AG08395 (cell line): ENCODE measurements at regions not wholly inside any gene's neighbourhood (a gene's known extent, or its start where the extent isn't known, plus 50 kb on each side); places are given as distances from the start of the nearest gene placed in this dataset.
"Not testable (repeated sequence)": the region's sequence is repeated elsewhere in the genome, so short reads cannot be mapped to it uniquely, and the experiment has no call there.

Experiments
- DNase-seq: peaks from one replicate; pipeline ENCODE4 v3.0.0; 2012; ENCODE audit warnings: mixed read lengths, low spot score

DNA sequence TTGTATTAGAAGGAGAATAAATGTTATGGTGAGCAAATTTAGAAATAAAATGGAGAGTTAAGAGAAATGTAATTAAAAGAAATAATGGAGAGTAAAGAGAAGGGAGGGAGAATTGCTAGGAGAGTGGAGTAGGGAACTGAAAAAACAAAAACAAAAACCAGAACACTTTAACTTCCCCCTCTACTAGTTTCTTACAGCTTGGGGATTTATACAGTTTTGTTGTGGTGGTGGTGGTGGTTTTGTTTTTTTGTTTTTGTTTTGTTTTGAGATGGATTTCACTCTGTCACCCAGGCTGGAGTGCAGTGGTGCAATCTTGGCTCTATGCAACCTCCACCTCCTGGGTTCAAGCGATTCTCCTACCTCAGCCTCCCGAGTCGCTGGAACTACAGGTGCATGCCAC is 322.4 kb downstream of the TMEM167A start:
- no peak for DNase-seq

DNA sequence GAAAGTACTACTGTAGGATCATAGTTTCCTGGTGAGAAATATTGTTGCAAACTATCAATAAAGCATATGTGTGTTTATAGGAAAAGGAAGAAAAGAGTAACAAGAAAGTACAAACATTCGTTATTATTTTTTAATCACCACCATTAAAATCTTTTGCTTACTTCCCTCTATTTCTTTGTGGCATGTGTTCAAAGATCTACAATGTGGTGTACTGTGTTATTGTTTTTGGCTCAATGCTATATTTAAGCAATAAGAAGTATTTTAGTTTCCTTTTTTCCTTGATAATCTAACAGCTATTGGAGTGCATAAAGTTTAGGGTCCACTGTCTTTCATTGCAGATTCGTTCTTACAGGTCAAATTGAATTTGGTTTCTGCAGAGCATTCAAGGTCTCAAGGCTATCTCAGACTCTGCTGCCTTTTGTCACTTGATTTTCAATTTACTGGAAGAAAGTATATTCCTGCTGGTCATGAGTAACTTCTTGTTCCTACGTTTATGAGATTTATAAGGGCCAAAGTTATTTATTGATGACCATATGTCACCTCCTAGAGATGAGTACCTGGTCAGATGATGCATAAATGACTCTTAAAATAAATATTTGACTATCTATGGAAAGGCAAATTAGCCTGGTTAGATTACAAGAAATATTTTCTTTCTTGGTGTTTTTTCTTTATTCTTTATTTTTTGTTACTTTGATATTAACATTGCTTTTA is 323.0 kb downstream of the TMEM167A start:
- no peak for DNase-seq

DNA sequence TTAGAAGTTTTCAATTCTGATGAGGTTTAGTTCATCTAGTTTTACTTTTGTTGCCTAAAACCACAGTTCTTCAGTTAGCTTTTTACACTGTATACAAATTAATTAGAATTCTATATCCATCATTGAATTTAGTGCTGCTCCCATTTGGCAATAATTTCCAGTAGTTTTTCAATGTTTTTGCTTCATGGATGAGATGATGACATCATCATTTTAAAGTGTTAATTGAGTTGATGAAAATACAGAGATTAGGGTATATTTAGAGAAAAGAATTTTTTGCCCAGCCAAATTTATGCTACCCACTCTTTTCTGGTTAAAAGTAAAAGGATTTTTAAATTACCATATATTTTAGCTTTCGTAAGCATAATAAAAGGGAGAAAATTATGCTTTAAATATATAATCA is 323.8 kb downstream of the TMEM167A start:
- no peak for DNase-seq

DNA sequence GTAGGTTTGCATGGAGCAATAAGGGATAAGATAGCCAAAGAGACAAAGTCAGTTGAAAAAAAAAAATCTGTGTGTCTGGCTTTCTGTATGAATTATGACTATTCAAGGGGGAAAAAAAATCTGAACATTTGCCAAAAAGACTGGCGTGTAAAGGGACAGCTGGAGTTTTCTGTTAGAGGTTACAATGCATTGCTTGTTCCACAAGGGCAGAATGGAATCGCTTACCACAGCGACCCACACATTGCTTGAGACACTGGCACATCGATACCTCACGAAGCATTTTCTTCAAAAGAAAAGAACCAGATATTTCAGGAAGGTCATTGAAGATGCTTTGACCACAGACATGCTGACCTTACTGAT is 327.8 kb downstream of the TMEM167A start:
- no peak for DNase-seq

DNA sequence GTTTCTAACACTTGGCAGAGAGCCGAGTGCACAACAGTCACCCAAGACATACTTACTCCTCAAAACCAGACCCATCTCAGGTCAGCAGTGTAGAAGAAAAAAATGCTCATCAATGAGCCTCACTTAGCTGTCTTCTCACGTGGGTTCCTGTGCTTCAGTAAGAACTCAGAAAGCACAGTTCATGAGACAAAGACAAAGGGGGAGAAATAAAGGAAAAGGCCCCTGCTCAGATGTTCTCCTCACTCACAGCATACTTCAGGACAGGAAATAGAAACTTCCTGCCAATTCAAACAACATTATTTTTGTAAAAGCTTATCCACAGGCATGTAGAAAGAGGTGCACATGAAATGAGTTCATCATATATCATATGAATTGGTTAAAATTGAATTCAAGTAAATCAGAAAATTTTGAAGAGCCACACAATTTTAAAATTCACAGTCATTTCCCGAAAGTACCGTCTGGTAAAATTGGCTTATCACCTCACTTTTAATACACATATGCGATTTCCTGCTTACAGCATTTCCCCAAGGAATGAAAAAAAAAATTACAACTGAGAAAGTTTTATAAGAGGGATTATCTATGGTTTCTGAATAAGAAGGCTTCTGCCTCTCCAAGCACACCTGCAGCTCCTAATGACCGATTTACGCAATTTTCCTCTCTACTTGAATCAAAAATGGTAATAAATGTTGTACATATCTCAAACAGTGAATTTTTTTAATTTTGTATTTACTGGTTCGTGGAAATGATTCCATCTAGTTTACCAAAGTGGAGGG is 328.3 kb downstream of the TMEM167A start:
- DNase-seq: no peak

DNA sequence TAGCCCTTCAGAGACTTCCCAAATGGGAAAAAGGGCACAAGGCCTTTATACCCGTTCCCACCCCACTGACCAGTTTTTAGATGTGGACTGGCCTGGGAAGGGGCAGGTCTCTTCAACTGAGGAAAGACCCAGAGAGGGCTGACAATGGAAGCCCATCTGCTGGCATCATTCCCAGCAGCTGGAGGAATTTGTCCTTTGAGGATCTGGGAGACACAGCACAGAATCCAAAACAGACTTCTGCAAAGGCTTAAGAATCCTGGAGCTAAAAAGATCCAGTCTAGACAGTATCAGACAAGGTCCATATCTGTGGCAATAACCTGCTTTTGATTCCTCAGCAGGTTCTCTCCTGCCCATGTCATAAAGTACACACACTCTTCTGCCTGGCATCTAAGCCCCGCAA is 329.2 kb downstream of the TMEM167A start:
- DNase-seq: no peak

DNA sequence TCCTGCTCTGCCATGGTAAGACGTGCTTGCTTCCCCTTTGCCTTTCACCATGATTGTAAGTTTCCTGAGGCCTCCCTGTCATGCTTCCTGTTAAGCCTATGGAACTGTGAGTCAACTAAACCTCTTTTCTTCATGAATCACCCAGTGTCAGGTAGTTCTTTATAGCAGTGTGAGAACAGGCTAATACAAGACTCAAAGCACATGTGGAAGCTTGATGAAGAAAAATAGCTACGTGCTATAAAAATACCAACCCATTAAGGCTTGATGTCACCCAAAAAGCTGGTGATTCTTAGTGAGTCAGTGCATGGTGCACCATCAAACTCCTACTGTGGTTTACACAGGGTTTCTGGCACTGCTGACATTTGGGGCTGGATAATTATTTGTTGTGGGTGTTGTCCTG is 332.2 kb downstream of the TMEM167A start:
- no peak for DNase-seq

DNA sequence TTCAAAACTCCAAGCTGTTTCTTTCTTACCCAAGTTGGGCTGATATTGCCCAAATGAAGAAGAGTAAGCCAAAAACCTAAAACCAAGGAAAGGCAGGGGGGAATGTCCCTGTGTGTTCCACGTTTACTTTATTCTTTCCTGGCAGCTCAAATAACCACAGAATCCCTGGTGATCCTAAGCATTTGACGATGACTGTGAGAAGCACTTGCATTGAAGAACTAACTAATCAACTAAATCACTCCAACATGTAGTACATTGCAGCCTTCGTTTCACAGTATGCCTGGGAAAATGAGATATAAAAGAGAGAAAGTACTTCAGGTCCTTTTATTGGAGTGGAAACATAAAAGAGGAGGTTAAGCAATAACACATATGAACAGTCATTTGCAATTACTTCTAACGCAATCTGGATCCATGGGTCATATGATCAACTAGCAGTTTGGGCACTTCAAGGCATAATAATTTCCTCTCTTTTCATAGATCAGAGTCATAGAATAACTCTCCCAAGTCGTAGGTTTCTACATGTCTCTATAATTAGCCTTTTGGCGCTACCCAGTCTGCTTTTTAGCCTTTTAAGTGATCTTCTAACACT is 338.4 kb downstream of the TMEM167A start:
- DNase-seq: no peak

DNA sequence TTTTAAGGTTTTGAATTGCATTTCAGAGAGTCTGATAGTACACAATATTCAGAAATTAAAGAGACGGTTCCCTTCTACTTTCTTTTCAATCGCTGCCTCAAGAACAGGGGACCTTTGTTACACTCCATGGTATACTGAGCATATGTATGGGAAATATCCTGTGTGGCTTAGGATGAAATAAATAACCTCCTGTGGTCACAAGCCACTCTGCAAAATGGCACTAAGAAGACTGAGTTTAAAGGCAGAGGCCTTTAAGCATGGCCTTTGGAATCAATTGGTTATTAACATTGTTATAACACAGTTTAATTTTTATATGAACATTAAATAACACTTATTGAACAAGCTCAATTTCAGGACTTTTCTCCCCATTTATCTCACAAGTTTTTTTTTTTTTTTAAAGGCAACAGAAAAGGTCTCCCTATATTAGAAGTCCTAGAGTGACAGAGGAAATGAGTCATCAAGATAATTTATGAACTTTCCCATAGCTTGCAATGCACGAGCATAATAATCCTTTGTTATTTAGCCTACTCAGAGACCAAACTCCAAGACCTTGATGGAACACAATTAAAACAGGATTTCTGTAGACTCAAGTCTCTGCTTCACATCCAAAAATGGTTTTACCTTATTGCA is 341.9 kb downstream of the TMEM167A start:
- DNase-seq: no peak

DNA sequence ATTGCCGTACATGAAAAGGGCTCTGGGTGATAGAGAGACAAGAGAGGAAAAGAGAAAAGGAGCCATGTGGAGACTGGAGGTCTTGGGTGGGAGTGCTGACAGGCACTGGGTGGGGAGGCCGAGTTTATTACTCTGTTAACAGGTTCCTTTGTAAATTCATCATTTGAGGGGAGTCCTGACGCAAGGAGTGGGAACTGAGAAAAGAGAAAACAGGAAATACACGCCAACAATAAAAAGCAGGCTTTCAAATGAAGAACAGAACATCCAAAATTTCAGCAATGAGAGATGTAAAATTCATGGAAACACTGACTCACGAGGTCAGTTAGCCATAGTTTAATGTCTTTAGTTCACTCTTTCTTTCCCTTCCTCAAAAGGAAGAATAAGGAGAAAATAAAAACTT is 342.8 kb downstream of the TMEM167A start:
- DNase-seq: no peak

DNA sequence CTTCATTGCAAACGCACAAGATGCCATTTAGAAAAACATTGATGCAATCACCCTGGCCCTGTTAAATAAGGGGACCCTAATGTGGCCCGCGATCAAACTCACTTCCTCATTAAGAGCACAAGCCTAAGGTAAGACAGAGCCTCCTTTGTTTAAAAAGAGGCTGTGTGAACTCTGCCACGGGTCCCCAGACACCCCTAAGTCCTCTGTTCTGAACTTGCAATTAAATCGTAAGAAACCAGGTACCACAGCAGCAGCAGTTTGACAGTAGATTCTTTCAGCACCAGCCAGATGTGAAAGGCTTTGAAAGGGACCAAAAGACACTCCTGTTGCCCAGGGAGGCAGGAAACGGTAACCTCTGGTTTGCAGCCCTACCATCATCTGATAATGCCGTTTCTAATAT is 346.3 kb downstream of the TMEM167A start:
- no peak for DNase-seq

DNA sequence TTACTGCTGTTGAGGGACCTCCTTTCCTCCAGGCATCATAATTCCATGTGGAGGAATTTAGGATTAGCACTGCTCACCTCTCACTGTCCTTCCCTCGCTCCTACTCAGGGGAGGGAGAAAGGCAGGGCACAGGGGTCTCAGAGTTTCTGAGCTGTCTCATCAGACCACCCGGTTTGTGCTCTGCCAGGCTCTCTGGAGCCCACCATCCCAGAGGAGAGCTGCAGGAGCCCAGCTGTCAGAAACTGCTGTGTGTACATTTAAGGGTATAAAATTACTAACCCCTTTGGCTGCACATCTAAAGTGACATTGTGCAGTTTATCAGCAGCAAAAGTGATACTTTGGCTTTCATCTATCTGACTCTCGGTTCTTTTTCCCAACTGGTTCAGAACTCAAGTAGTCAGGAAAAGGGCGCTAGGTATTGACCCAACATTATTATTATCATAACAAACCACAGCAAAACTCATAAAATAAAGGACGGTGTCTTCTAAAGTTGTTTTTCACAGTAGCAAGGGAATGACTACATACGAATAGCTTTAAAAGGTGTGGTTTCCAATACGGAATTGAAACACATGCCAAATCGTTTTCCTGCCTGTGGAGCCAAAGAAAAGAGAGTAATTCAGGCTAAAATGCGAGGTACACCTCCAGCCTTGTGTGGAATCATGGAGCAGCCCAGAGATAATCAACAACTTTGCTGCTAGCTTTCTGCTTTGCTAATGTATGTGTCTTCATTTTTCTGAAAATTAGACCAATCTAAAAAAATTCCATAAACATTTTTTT is 348.1 kb downstream of the TMEM167A start:
- no peak for DNase-seq

DNA sequence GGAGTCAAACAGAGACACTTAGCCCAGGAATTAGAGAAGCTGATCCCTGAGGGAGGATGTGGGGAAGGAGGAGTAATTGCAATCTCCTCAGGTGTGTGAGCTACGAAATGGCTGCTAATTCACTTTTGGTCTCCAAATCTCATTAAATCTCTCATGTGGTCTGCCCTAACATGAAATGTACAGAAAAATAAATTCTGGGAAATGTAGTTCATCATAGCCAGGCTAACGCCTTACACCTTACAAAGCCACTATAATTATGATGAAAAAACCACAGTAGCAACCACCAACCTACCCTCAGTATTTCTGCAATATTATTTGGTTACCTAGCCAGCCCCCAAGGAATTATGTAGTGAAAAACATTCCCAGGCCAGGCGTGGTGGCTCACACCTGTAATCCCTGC is 354.0 kb downstream of the TMEM167A start:
- DNase-seq: no peak

DNA sequence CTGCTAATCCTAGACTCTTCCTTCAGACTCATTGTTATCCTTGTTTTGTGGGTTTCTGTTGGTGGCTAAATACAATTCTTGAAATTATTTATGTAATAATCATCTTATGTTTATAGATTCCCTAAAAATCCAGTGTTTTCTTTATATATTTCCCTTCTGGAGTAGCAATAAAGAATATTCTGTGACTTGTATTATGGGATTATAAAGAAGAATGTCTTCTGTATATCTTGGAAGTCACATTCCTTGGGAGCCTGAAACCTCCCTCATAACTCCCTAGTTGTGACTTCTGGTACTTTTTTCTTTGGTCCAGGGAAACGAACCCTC is 356.1 kb downstream of the TMEM167A start:
- no peak for DNase-seq

DNA sequence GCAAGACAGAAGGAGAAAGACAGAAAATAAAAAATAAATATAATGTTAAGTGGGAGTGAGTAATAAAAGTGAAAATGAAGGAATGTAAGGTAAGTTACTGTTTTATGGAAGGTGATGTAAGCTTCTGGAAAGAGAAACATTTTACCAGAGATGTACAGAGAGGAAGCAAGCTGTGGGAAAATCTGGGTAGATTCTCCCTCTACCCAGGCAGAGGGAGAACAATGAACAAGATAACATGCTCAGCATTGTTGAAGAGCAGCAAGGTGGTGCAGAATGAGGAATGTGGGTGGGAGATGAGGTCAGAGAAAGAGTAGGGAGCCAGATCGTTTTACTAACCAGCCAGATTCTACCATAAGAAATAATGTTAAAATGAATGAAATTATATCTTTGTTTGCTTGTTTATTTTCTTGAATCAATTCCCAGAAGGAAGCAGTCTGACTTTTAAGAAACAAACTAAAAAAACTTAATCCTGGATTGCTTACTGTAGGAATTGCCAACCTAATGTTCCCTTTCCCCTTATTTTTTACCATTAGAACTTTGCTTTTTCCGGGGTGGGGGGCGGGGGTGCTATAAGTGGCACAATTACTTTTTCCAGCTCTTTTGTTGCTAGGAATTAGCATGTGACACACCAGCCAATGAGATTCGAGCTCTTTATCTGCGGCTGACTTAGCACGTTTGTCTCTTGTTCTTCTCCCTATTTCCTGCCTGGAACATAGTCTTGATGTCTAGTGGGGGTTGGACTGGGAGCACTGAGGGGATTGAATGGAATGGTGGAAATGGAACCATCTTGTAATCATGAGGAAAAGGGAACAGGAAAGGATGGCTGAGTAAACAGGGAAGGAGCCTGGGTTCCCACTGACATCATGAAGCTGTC is 356.7 kb downstream of the TMEM167A start:
- no peak for DNase-seq

DNA sequence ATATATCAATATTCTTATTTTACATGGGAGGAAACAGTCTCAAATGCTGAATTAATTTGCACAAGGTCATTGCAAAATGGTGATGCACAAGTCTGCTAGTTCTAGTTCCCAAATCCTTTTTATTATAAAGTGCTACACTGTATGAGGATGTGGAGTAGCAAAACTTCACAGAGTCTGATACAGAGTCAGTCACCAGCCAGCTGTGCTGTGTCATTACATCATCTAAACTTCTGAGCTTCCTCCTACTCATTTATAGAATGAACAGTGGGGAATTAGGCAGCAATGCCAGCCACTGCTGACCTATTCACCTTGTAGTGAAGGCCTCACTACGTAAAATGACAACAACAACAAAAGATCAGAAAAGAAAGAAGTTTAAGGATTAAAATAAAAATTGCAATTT is 357.8 kb downstream of the TMEM167A start:
- no peak for DNase-seq

DNA sequence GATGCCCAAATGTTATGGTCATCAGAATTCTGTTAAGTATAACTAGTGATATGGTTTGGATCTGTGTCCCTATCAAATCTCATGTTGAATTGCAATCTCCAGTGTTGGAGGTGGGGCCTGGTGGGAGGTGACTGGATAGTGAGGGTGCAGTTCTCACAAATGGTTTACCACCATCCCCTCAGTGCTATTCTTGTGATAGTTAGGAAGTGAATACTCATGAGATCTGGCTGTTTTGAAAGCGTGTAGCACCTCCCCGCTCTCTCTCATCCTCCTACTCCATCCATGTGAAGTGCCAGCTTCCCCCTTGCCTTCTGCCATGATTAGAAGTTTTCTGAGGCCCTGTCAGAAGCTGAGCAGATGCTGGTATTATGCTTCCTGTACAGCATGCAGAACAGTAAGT is 359.5 kb downstream of the TMEM167A start:
- DNase-seq: no peak

DNA sequence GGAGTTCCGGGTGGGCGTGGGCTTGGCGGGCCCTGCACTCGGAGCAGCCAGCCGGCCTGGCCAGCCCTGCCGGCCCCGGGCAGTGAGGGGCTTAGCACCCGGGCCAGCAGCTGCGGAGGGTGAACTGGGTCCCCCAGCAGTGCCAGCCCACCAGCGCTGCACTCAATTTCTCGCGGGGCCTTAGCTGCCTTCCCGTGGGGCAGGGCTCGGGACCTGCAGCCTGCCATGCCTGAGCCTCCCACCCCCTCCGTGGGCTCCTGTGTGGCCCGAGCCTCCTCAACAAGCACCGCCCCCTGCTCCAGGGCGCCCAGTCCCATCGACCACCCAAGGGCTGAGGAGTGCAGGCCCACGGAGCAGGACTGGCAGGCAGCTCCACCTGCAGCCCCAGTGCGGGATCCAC is 362.5 kb downstream of the TMEM167A start:
- DNase-seq: not testable (repeated sequence)

DNA sequence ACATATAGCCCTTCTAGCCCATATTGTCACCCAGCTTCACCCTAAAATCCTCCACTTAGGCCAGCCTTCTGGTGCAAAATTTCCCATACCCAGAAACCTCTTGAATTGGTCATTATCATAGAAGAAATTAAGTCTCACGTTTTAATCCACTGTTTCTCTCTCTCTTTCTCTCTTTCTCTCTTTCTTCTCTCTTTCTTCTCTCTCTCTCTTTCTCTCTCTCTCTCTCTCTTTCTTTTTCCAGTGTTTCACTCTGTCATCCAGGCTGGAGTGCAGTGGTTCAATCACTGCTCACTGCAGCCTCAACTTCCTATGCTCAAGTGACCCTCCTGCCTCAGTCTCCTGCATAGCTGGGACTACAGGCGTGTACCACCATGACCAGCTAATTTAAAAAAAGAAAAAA is 363.4 kb downstream of the TMEM167A start:
- DNase-seq: no peak

DNA sequence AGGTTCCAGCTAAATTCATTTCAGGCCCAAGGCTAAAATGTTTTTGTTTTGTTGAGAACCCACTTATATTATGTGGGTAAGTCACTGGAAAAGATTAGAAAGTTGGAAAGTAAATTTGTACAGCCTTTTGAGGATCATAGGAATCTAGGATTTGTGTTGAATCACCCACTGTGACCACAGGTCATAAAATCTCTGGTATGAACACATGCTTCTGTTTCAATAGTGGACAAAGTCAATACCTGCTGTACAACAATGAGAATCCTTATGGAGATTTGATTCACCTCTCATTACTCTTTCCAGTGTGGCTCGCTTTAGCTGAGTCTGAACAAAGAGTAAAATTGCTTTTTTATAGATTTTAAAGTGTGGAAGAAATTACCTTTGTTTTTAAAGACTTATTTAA is 369.5 kb downstream of the TMEM167A start:
- DNase-seq: no peak

DNA sequence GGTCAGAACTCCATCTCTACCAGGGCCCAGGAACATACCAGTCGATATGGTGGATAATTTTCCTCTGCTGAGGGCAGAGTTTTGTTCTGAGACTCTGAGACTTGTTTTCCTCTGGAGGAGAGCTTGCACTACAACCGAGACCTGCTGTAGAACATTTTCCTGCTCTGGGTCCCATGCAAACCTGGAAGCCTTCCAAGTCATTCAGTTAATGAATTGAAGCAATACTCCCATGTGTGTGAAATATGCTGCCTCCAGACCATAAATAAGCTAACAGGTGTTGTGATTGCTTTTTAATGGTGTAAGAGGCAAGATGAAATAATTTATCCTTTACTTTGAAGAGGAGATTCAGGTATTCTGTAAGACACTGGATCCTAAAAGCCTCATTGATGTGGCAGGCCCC is 372.8 kb downstream of the TMEM167A start:
- DNase-seq: no peak
